ENCODE measurements at regions not wholly inside any gene's neighbourhood (a gene's known extent, or its start where the extent isn't known, plus 50 kb on each side); places are given as distances from the start of the nearest gene placed in this dataset.

- ChIA-PET POLR2A (interaction anchor here (0.6 kb wide), 1 partner anchor 25 kb away, joined by 3 read pairs; no protein-coding TSS in a partner anchor), CTCF (no interaction called here)
- Histone ChIP-seq H3K36me3 (ENCODE audit: control insufficient read depth, insufficient read depth, low read length) (no peaks in the 10 kb centered on the region), H3K4me3 (ENCODE audit: low read depth in 2 of 2, low read length in 2 of 2) (no peak overlapping the region), H3K9me3 (ENCODE audit: control insufficient read depth, insufficient read depth, low read depth, low read length) (peaks cover 3% of the 10 kb centered on the region; the same call in 1 of the 2 replicates), H3K27ac (ENCODE audit: low read length) (peak overlapping the region; percentile 96), H3K27me3 (ENCODE audit: control insufficient read depth, insufficient read depth, low read length) (no peaks in the 10 kb centered on the region), H3K4me1 (ENCODE audit: control insufficient read depth, insufficient read depth, low read length) (peaks cover 1% of the 10 kb centered on the region)
- no peak for DNase-seq (ENCODE audit: low read depth, low spot score)
- no TSS peak for BruUV-seq (replicated peaks)
- intact Hi-C loops (cut with micrococcal nuclease; ENCODE audit: unreplicated experiment): loop anchor here (10.0 kb wide), 1 partner anchor 183 kb away; no protein-coding TSS in a partner anchor
- no peak for ATAC-seq
- in situ Hi-C loops (cut with HindIII; ENCODE audit: low pct_unique_long_range_greater_than_20kb, low sequenced_read_pairs): no loop called here
- TF ChIP-seq REST (IDR thresholded peaks at IDR 0.05; ENCODE audit: insufficient read depth in 1 of 2, low read depth in 2 of 2, low read length in 1 of 2) (no peak), CTCF (IDR thresholded peaks at IDR 0.05) (peak; percentile 35; the same call in 1 of the 2 replicates)
These were observed 61.3 kb upstream of the CAV2 start for GRCh38 chr7:116438267-116438666.

- in situ Hi-C loops (cut with HindIII; ENCODE audit: low pct_unique_long_range_greater_than_20kb, low sequenced_read_pairs) (no loop called here), intact Hi-C loops (cut with micrococcal nuclease; ENCODE audit: unreplicated experiment) (loop anchor here (10.0 kb wide), 1 partner anchor 184 kb away; no protein-coding TSS in a partner anchor)
- Histone ChIP-seq H3K9me3 (ENCODE audit: control insufficient read depth, insufficient read depth, low read depth, low read length) (peaks cover 3% of the 10 kb centered on the region; the same call in 1 of the 2 replicates), H3K27me3 (ENCODE audit: control insufficient read depth, insufficient read depth, low read length) (no peaks in the 10 kb centered on the region), H3K36me3 (ENCODE audit: control insufficient read depth, insufficient read depth, low read length) (no peaks in the 10 kb centered on the region), H3K27ac (ENCODE audit: low read length) (peak overlapping the region; percentile 96), H3K4me3 (ENCODE audit: low read depth in 2 of 2, low read length in 2 of 2) (no peak overlapping the region), H3K4me1 (ENCODE audit: control insufficient read depth, insufficient read depth, low read length) (peaks cover 9% of the 10 kb centered on the region)
- no peak for ATAC-seq
- POLR2A ChIA-PET: no interaction called here
- CTCF ChIA-PET: no interaction called here
- TF ChIP-seq POLR2AphosphoS5 (IDR thresholded peaks at IDR 0.05; ENCODE audit: low read depth, low read length): no peak
- no peak for TF ChIP-seq REST (IDR thresholded peaks at IDR 0.05; ENCODE audit: insufficient read depth in 1 of 2, low read depth in 2 of 2, low read length in 1 of 2)
- no peak for TF ChIP-seq CTCF (IDR thresholded peaks at IDR 0.05)
- no peak for TF ChIP-seq TCF7L2 (IDR thresholded peaks at IDR 0.05; ENCODE audit: low read depth, low read length)
- TF ChIP-seq SIN3A (IDR thresholded peaks at IDR 0.05; ENCODE audit: borderline replicate concordance, insufficient read depth, low read depth, low read length): no peak
- no TSS peak for BruUV-seq (replicated peaks)
- DNase-seq (ENCODE audit: low read depth, low spot score): no peak
These were observed 60.5 kb upstream of the CAV2 start for GRCh38 chr7:116439005-116439404.
